Astrocyte (in vitro differentiated cells and primary cell): ENCODE measurements at regions not wholly inside any gene's neighbourhood (a gene's known extent, or its start where the extent isn't known, plus 50 kb on each side); places are given as distances from the start of the nearest gene placed in this dataset.

ENCODE experiments used
- DNase-seq: peaks from one replicate; pipeline ENCODE4 v3.0.0-alpha.2; 2010; ENCODE audit warnings: low read depth
- FAIRE-seq: peaks from 2 replicates; lab custom pipeline; 2011; peaks lifted over from hg19 to GRCh38; lab: Jason Lieb, UNC
- H2AFZ ChIP-seq: 2 replicates; pipeline ENCODE4 v1.6.0; 2012; ENCODE audit warnings: low read depth, low read length, inconsistent platforms
- H3K27ac ChIP-seq: 2 replicates; pipeline ENCODE4 v1.5.1; 2011; ENCODE audit warnings: low read depth, low read length, inconsistent platforms
- H3K27me3 ChIP-seq: 2 replicates; pipeline ENCODE4 v1.6.0; 2011; ENCODE audit warnings: low read length, inconsistent platforms; ENCODE audit not compliant: insufficient read depth
- H3K36me3 ChIP-seq: 2 replicates; pipeline ENCODE4 v1.5.1; 2011; ENCODE audit warnings: low read length, inconsistent platforms; ENCODE audit not compliant: insufficient read depth
- H3K4me1 ChIP-seq: 2 replicates; pipeline ENCODE4 v1.5.1; 2011; ENCODE audit warnings: low read length, inconsistent platforms; ENCODE audit not compliant: insufficient read depth
- H3K4me2 ChIP-seq: 2 replicates; pipeline ENCODE4 v1.6.0; 2012; ENCODE audit warnings: low read length, inconsistent platforms
- H3K4me3 ChIP-seq: 2 replicates; pipeline ENCODE4 v1.5.1; 2011; ENCODE audit warnings: low read depth, mild to moderate bottlenecking, low read length, inconsistent platforms; ENCODE audit not compliant: insufficient read depth
- H3K79me2 ChIP-seq: 2 replicates; pipeline ENCODE4 v1.6.0; 2012; ENCODE audit warnings: mild to moderate bottlenecking, low read length, inconsistent platforms; ENCODE audit not compliant: insufficient read depth
- H3K9ac ChIP-seq: 2 replicates; pipeline ENCODE4 v1.6.0; 2012; ENCODE audit warnings: mild to moderate bottlenecking, low read length, inconsistent platforms
- H3K9me3 ChIP-seq: 2 replicates; pipeline ENCODE4 v1.5.1; 2012; ENCODE audit warnings: low read depth, mild to moderate bottlenecking, low read length, inconsistent platforms; ENCODE audit not compliant: insufficient read depth
- H4K20me1 ChIP-seq: 2 replicates; pipeline ENCODE4 v1.6.0; 2012; ENCODE audit warnings: low read length, inconsistent platforms; ENCODE audit not compliant: insufficient read depth
- H3K27ac Mint-ChIP-seq: one replicate; pipeline ENCODE4 v1.8.0; 2021; ENCODE audit warnings: mild to moderate bottlenecking, mixed read lengths; ENCODE audit not compliant: unreplicated experiment
- H3K27me3 Mint-ChIP-seq: one replicate; pipeline ENCODE4 v1.8.0; 2021; ENCODE audit warnings: low read depth, mixed read lengths; ENCODE audit not compliant: unreplicated experiment
- H3K36me3 Mint-ChIP-seq: one replicate; pipeline ENCODE4 v1.8.0; 2021; ENCODE audit warnings: low read depth, mixed read lengths; ENCODE audit not compliant: unreplicated experiment
- H3K4me1 Mint-ChIP-seq: one replicate; pipeline ENCODE4 v1.8.0; 2021; ENCODE audit warnings: low read depth, mixed read lengths; ENCODE audit not compliant: unreplicated experiment
- H3K4me3 Mint-ChIP-seq: one replicate; pipeline ENCODE4 v1.8.0; 2021; ENCODE audit warnings: mild to moderate bottlenecking, moderate library complexity, mixed read lengths; ENCODE audit not compliant: unreplicated experiment
- H3K9me3 Mint-ChIP-seq: one replicate; pipeline ENCODE4 v1.8.0; 2021; ENCODE audit warnings: mild to moderate bottlenecking, mixed read lengths; ENCODE audit not compliant: unreplicated experiment
- EZH2 ChIP-seq: IDR thresholded peaks from 2 replicates; pipeline ENCODE4 v1.6.1; 2012; ENCODE audit warnings: mild to moderate bottlenecking, low read length, inconsistent platforms; ENCODE audit not compliant: insufficient read depth
- TF ChIP-seq, protein P1 (sequence below): IDR thresholded peaks from 2 replicates; pipeline ENCODE4 v1.5.1; 2011; ENCODE audit warnings: low read depth, mild to moderate bottlenecking, inconsistent platforms, low read length, moderate library complexity; ENCODE audit not compliant: insufficient read depth

- H3K27ac Mint-ChIP-seq, result no peak overlapping the region
- Histone ChIP-seq H3K36me3 (no peaks in the 10 kb centered on the region), H3K9ac (no peak overlapping the region), H3K9me3 (no peaks in the 10 kb centered on the region), H2AFZ (no peak overlapping the region), H3K79me2 (no peaks in the 10 kb centered on the region), H3K4me2 (no peak overlapping the region), H3K27ac (no peak overlapping the region), H3K4me1 (peaks cover 11% of the 10 kb centered on the region), H4K20me1 (no peaks in the 10 kb centered on the region), H3K4me3 (no peak overlapping the region), H3K27me3 (no peaks in the 10 kb centered on the region)
- peaks cover 2% of the 10 kb centered on the region for H3K9me3 Mint-ChIP-seq
- H3K27me3 Mint-ChIP-seq, result no peaks in the 10 kb centered on the region
- TF ChIP-seq, protein P1, sequence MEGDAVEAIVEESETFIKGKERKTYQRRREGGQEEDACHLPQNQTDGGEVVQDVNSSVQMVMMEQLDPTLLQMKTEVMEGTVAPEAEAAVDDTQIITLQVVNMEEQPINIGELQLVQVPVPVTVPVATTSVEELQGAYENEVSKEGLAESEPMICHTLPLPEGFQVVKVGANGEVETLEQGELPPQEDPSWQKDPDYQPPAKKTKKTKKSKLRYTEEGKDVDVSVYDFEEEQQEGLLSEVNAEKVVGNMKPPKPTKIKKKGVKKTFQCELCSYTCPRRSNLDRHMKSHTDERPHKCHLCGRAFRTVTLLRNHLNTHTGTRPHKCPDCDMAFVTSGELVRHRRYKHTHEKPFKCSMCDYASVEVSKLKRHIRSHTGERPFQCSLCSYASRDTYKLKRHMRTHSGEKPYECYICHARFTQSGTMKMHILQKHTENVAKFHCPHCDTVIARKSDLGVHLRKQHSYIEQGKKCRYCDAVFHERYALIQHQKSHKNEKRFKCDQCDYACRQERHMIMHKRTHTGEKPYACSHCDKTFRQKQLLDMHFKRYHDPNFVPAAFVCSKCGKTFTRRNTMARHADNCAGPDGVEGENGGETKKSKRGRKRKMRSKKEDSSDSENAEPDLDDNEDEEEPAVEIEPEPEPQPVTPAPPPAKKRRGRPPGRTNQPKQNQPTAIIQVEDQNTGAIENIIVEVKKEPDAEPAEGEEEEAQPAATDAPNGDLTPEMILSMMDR, result no peak
- TF ChIP-seq EZH2, result no peak
- no peak for DNase-seq
- H3K4me3 Mint-ChIP-seq, result no peak overlapping the region
- H3K36me3 Mint-ChIP-seq, result no peaks in the 10 kb centered on the region
- H3K4me1 Mint-ChIP-seq, result peaks cover 5% of the 10 kb centered on the region
- FAIRE-seq, result no peak
These were observed 179.3 kb downstream of the C1D start for GRCh38 chr2:67883316-67884087.

- Mint-ChIP-seq H3K9me3 (peaks cover 2% of the 10 kb centered on the region), H3K27ac (no peak overlapping the region), H3K27me3 (no peaks in the 10 kb centered on the region), H3K4me3 (no peak overlapping the region), H3K36me3 (no peaks in the 10 kb centered on the region), H3K4me1 (no peaks in the 10 kb centered on the region)
- Histone ChIP-seq H4K20me1 (no peaks in the 10 kb centered on the region), H2AFZ (no peak overlapping the region), H3K4me2 (no peak overlapping the region), H3K36me3 (no peaks in the 10 kb centered on the region), H3K79me2 (no peaks in the 10 kb centered on the region), H3K9me3 (no peaks in the 10 kb centered on the region), H3K27ac (no peak overlapping the region), H3K27me3 (no peaks in the 10 kb centered on the region), H3K9ac (no peak overlapping the region), H3K4me3 (no peak overlapping the region), H3K4me1 (no peaks in the 10 kb centered on the region)
- DNase-seq (peak; percentile 11), FAIRE-seq (no peak)
- no peak for TF ChIP-seq EZH2
- TF ChIP-seq, protein P1, result no peak
These were observed 174.3 kb downstream of the C1D start for GRCh38 chr2:67888351-67889005.

DNA sequence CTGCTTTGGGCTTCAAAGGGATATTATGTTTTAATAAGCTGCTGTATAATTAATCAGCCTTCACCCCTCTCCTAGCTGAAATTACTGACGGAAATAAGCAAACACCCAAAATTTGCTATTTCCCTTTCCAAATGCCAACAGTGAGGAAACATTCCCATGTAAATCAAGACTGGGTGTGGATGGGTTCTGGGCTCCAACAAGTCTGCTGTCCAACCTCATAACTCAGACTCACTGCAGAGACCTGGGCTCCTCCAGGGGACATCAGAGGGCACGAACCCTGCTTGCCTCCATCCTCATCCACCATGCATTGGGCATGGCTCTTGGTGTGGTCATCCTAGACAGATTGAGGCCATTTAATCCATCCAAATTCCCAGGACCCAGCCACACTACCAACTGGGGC is 173.7 kb downstream of the C1D start:
- no peaks in the 10 kb centered on the region for H3K27me3 Mint-ChIP-seq
- no peak overlapping the region for H3K4me2 ChIP-seq
- peaks cover 2% of the 10 kb centered on the region for H3K9me3 Mint-ChIP-seq
- no peak overlapping the region for H3K27ac ChIP-seq
- no peaks in the 10 kb centered on the region for H3K36me3 Mint-ChIP-seq
- TF ChIP-seq, protein P1, result no peak
- no peak for TF ChIP-seq EZH2
- H3K4me1 Mint-ChIP-seq, result no peaks in the 10 kb centered on the region
- no peaks in the 10 kb centered on the region for H3K9me3 ChIP-seq
- DNase-seq, result no peak
- H4K20me1 ChIP-seq, result no peaks in the 10 kb centered on the region
- no peaks in the 10 kb centered on the region for H3K27me3 ChIP-seq
- H3K27ac Mint-ChIP-seq, result no peak overlapping the region
- no peaks in the 10 kb centered on the region for H3K79me2 ChIP-seq
- H3K4me3 ChIP-seq, result no peak overlapping the region
- H3K4me3 Mint-ChIP-seq, result no peak overlapping the region
- H3K9ac ChIP-seq, result no peak overlapping the region
- no peaks in the 10 kb centered on the region for H3K36me3 ChIP-seq
- FAIRE-seq, result no peak
- no peak overlapping the region for H2AFZ ChIP-seq
- no peaks in the 10 kb centered on the region for H3K4me1 ChIP-seq
